NCI-H82 (cell line): ENCODE measurements at regions not wholly inside any gene's neighbourhood (a gene's known extent, or its start where the extent isn't known, plus 50 kb on each side); places are given as distances from the start of the nearest gene placed in this dataset.
"Not testable (repeated sequence)": the region's sequence is repeated elsewhere in the genome, so short reads cannot be mapped to it uniquely, and the experiment has no call there.

Experiments used
- DNase-seq: peaks from one replicate; lab custom pipeline; 2025; lab: John Stamatoyannopoulos, UW

- not testable (repeated sequence) for DNase-seq
These were observed 97.5 kb upstream of the TRIM2 start for GRCh38 chr4:153106736-153107135.

GRCh38 chr4:153107246-153107645 lies 97.0 kb upstream of the TRIM2 start:
- no peak for DNase-seq

- no peak for DNase-seq
These were observed 94.9 kb upstream of the TRIM2 start for GRCh38 chr4:153109296-153109849.

- no peak for DNase-seq
These were observed 93.5 kb upstream of the TRIM2 start for GRCh38 chr4:153110739-153111138.

- DNase-seq = no peak
These were observed 92.7 kb upstream of the TRIM2 start for GRCh38 chr4:153111426-153112040.

GRCh38 chr4:153112041-153112441 lies 92.2 kb upstream of the TRIM2 start:
- DNase-seq = peak; percentile 5

GRCh38 chr4:153113061-153113837 lies 91.0 kb upstream of the TRIM2 start:
- DNase-seq = peak; percentile 88

- no peak for DNase-seq
These were observed 90.5 kb upstream of the TRIM2 start for GRCh38 chr4:153113838-153114105.

- DNase-seq = no peak
These were observed 89.4 kb upstream of the TRIM2 start for GRCh38 chr4:153114771-153115321.

GRCh38 chr4:153115322-153116290 lies 88.6 kb upstream of the TRIM2 start:
- DNase-seq = no peak

GRCh38 chr4:153116291-153116680 lies 88.0 kb upstream of the TRIM2 start:
- DNase-seq = no peak

- DNase-seq = no peak
These were observed 87.4 kb upstream of the TRIM2 start for GRCh38 chr4:153116801-153117200.

- no peak for DNase-seq
These were observed 86.7 kb upstream of the TRIM2 start for GRCh38 chr4:153117554-153117953.

GRCh38 chr4:153119626-153120025 lies 84.6 kb upstream of the TRIM2 start:
- no peak for DNase-seq

GRCh38 chr4:153120235-153120634 lies 84.0 kb upstream of the TRIM2 start:
- DNase-seq = no peak

GRCh38 chr4:153122855-153123254 lies 81.4 kb upstream of the TRIM2 start:
- no peak for DNase-seq

- DNase-seq = no peak
These were observed 78.1 kb upstream of the TRIM2 start for GRCh38 chr4:153126137-153126536.

- DNase-seq = peak; percentile 85
These were observed 76.3 kb upstream of the TRIM2 start for GRCh38 chr4:153127760-153128494.

GRCh38 chr4:153131596-153131995 lies 72.6 kb upstream of the TRIM2 start:
- peak; percentile 18 for DNase-seq

- no peak for DNase-seq
These were observed 67.1 kb upstream of the TRIM2 start for GRCh38 chr4:153137159-153137558.
